Stimulated activated CD8-positive, alpha-beta memory T cell treated with anti-CD3 and anti-CD28 coated beads, Interleukin-15, amount 100 ng/mL, for 24 hours (primary cell): ENCODE measurements at regions not wholly inside any gene's neighbourhood (a gene's known extent, or its start where the extent isn't known, plus 50 kb on each side); places are given as distances from the start of the nearest gene placed in this dataset.
"Not testable (repeated sequence)": the region's sequence is repeated elsewhere in the genome, so short reads cannot be mapped to it uniquely, and the experiment has no call there.

Source experiments
- DNase-seq: peaks from one replicate; pipeline ENCODE4 v3.0.0-alpha.2; 2020; ENCODE audit warnings: low read depth

DNA sequence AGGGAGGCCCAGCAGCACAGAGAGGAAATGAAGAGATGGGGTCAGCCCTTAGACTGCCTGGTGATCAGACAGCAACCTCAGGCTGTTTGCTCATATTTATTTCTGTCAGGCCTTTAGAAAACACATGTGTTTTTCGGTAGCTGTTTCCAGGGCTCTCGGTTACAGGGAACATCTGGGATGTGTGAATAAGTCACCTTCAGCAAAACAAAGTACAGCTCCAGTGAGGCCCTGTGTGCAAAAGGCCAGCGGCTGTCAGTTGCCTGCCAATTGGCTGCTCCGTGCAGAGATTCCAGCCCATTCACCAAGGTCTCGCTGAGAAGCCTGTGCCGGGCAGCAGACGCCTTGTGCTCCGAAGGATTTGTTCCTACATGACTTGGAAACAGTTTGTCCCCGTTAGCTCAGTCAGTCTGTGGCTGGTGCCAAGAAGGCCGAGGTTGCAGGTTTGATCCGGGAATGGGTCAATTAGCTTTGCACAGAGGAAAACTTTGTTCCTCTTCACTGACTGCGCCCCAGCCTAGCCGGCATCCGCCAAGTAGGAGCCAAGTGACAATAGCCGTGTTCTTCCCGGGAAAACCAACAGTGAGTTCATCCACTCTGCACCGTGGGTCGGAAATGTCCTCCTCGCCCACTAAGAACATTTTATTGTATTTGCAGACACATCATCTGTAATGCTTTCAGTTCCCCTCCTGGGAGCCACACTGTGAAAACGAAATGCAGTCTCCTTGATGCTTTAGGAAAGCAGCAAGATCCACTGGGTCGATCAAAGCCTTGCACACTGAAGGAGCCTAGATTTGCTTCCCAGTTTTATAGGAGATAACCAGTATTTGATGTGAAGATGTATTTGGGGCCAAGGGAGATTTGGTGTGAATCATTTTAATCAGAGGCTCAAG lies 315.4 kb upstream of the CDYL start:
- no peak for DNase-seq

GRCh38 chr6:4459996-4460395 lies 316.2 kb upstream of the CDYL start:
- DNase-seq, result no peak

GRCh38 chr6:4459032-4459431 lies 317.2 kb upstream of the CDYL start:
- DNase-seq, result no peak

DNA sequence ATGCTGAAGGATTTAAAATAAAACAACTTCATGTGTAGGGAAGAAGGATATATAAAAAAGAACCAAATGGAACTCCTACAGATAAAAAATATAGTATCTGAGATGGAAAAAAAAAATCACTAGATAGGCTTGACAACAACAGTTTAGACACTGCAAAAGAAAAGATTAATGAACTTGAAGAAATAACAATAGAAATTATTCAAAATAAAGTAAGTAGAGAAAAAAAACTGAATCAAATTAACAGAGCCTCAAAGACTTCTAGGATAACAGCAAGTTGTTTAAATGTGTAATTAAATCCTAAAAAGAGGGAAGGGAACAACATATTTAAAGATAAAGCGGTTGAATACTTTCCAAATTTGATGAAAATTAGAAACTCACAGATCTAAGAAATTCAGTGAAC lies 316.3 kb upstream of the ECI2 start:
- no peak for DNase-seq

DNA sequence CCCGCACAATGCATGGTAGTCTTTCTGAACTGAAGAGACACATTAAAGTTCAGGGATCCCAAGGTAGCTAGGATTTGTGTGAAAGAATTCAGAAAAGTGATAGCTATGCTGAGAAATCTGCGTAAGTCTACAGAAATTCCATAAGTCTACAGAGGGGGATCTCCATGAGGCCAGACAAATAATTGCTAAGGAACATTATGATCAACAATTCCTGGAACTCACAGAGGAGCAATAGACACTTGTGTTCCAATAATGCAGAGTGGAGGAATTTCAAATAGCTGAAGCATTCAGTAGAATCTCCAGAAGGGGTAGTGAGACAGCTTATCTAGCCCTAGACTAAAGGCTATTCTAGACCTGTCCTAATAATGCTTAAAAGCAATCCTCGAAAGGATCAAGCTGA lies 315.7 kb upstream of the ECI2 start:
- DNase-seq, result no peak

- no peak for DNase-seq
Measured at GRCh38 chr6:4450237-4450636, 314.9 kb upstream of the ECI2 start.

DNA sequence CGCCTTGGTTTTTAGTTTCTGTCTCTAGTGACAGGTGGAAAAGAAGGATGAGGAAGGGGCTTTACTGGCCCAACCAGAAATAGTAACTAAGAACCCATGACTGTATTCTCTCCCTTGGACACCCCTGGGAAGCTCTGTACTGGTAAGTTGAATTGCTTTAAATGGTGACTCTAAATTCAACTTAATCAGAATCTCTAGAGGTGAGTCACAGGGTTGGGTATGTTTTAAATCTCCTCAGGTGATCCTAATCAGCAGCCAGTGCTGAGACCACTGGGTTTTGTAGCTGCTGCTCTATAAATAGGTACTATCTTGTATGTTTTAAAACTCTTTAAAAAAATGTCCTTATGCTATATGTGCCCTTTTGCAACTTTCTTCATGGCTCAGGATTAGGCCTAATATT lies 314.0 kb upstream of the ECI2 start:
- DNase-seq, result no peak

GRCh38 chr6:4448841-4449240 lies 313.5 kb upstream of the ECI2 start:
- DNase-seq, result no peak

- no peak for DNase-seq
Measured at GRCh38 chr6:4447639-4448330, 312.4 kb upstream of the ECI2 start.

DNA sequence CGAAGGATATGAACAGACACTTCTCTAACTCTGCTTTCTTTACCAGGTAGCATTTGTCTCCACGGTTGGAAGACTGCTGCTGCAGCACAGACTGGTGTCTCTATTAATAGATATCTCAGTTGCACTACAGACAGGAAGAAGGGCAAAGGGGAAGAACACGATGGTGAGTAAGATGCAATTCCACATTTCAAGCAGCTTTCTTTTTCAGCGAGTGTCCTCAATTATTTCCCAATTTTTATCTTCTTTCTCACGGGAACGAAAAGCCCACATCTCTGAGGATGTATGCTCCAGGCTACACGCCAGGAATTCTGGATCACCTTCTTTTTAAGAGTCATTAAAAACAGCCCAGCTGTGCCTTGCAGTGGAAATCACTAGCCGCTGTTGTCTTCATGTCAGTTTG lies 311.6 kb upstream of the ECI2 start:
- DNase-seq, result no peak

- DNase-seq, result no peak
Measured at GRCh38 chr6:4441981-4442434, 306.6 kb upstream of the ECI2 start.

DNA sequence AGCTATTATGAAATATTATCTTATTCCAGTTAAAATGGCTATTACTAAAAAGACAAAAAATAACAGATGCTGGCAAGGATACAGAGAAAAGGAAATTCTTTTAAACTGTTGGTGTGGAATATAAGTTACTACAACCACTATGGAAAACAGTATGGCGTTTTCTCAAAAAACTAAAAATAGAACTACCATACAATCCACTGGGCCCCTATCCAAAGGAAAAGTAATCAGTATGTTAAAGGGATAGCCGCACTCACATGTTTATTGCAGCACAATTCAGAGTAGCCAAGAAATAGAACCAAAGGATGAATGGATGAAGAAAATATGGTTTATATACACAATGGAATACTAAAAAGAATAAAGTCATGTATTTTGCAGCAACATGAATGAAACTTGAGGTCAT lies 303.8 kb upstream of the ECI2 start:
- no peak for DNase-seq

- DNase-seq, result no peak
Measured at GRCh38 chr6:4437342-4437741, 302.0 kb upstream of the ECI2 start.

DNA sequence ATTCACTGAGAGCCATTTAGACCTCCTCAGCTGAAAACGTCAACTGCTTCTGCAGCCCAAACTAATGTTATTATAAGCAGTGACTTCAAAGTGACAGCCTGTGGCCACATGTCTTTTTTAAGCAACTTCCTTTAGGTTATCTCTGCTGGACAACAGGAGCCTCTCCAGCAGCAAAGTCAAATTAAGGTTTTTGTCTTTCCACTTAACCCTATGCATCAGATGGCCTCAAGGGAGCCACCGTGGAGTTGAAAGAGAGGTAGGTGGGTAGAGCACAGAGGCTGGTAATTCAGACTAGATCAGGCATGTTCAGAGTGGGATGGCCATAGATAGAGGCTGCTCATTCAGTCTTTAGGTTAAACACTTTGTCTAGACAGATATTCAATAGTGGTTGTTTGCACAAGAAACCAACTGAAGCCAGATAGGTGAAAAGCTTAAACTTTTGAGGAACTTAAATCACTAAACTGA lies 300.6 kb upstream of the ECI2 start:
- no peak for DNase-seq

DNA sequence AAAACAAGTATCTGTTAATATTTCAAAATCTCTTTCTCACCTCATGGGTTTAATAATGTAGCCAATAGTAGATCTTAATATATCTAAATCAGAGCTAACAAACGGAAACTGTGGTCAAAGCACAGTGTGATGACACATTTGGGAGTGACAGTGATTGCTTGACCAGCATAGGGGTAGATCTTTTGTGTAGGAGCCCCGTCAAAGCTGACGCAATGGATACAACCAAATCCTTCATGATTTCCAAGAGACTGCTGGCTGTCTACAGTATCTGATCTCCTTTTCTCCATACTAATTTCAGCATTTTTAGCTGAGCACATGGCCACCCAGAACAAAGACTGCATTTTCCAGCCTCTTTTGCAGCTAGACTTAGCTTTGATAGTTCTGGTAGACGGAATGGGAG lies 299.3 kb upstream of the ECI2 start:
- no peak for DNase-seq

DNA sequence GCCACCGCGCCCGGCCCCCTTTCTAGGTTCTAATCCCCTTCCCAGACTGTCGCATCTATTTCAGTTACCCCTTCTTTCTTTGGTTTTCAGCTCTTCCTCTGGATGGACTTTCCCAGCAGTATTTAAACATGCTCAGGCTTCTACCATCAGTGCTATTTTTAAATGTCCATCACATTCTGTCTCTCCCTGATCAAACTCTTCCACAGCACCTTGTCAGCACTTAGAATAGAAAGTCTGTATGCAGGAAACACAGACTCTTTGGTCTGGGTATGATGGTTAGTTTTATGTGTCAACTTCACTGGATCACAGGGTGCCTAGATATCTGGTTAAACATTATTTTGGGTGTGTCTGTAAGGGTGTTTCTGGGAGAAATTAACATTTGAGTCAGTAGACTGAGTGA lies 297.8 kb upstream of the ECI2 start:
- DNase-seq, result no peak

DNA sequence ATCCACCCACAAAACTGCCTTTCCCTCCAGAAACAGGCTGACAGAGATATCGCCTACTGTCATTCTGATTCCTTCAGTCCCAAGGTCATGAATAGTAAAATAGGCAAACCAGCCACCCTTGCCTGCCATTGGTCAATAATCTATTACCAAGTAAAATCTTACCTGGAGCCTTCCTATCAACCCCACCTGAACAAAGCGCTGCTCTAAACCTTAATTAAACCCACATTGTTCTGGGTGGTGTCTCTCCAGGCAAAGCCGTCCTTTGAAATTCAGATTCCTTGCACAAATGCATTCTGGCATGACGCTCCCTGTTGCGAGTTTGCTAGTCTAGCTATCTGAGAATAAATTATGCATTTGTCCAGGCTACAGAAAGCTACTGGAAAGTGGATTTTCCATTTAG lies 291.6 kb upstream of the ECI2 start:
- no peak for DNase-seq

- DNase-seq, result no peak
Measured at GRCh38 chr6:4421837-4422236, 286.5 kb upstream of the ECI2 start.

- DNase-seq, result no peak
Measured at GRCh38 chr6:4420160-4420865, 284.9 kb upstream of the ECI2 start.

GRCh38 chr6:4415549-4415948 lies 280.2 kb upstream of the ECI2 start:
- DNase-seq, result no peak

DNA sequence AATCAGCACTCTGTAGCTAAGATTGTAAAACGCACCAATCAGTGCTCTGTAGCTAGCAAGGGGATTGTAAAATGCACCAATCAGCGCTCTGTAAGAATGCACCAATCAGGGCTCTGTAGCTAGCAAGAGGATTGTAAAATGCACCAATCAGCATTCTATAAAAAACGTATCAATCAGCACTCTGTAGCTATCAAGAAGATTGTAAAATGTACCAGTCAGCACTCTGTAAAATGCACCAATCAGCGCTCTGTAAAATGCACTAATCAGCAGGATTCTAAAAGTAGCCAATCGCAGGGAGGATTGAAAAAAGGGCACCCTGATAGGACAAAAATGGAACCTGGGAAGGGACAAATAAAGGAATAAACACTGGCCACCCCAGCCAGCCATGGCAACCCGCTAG lies 278.7 kb upstream of the ECI2 start:
- not testable (repeated sequence) for DNase-seq

GRCh38 chr6:4413073-4413472 lies 277.7 kb upstream of the ECI2 start:
- no peak for DNase-seq

DNA sequence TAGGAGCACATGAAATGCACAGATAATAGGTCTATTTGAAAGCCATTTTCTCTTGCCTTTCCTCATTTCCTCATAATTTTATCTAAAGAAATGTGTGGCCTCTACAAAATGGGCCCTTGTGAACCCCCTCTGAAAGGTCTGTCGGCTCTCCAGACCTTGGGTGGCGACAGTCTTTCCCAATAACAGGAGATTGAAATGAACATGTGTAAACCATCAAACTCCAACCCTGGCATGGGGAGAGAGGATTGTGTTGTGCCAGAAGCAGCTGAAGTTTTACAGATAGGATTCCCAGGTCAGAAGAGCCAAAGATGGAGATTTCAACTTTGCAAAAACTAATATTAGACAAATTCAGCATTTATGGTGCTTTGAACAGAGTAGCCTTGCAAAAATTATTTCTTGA lies 277.1 kb upstream of the ECI2 start:
- DNase-seq, result no peak
